SK-N-SH treated with all-trans-retinoic acid at 6 μM for 48 hours (cell line): ENCODE measurements at regions not wholly inside any gene's neighbourhood (a gene's known extent, or its start where the extent isn't known, plus 50 kb on each side); places are given as distances from the start of the nearest gene placed in this dataset.

ENCODE experiments used
- ARNTL ChIP-seq: fragments of 450-650 bp; formaldehyde crosslinking; IDR thresholded peaks from 2 replicates; pipeline ENCODE4 v1.5.0; 2020; ENCODE audit warnings: low read depth, mild to moderate bottlenecking, moderate library complexity, borderline replicate concordance
- BACH2 ChIP-seq: fragments of 250-450 bp; sonication (Bioruptor Pico); IDR thresholded peaks from 2 replicates; pipeline ENCODE4 v1.9.0; 2021; ENCODE audit warnings: mild to moderate bottlenecking, borderline replicate concordance
- CREB5 ChIP-seq: fragments of 250-450 bp; sonication (Bioruptor Pico); IDR thresholded peaks from 2 replicates; pipeline ENCODE4 v1.5.1; 2020; ENCODE audit warnings: low read depth, mild to moderate bottlenecking, moderate library complexity
- ESRRG ChIP-seq: fragments of 250-450 bp; sonication (Bioruptor Pico); IDR thresholded peaks from 2 replicates; pipeline ENCODE4 v1.6.1; 2021; ENCODE audit warnings: mild to moderate bottlenecking
- PATZ1 ChIP-seq: fragments of 250-450 bp; sonication (Bioruptor Pico); IDR thresholded peaks from 2 replicates; pipeline ENCODE4 v1.8.0; 2020; ENCODE audit warnings: mild to moderate bottlenecking, moderate library complexity, borderline replicate concordance
- RARB ChIP-seq: fragments of 250-450 bp; sonication (Bioruptor Pico); IDR thresholded peaks from 2 replicates; pipeline ENCODE4 v1.8.0; 2021; ENCODE audit warnings: mild to moderate bottlenecking, moderate library complexity
- TCF4 ChIP-seq: fragments of 250-450 bp; sonication (Bioruptor Pico); IDR thresholded peaks from 2 replicates; pipeline ENCODE4 v1.8.0; 2021; ENCODE audit warnings: mild to moderate bottlenecking, moderate library complexity, borderline replicate concordance
- ZNF8 ChIP-seq: fragments of 450-650 bp; formaldehyde crosslinking; IDR thresholded peaks from 2 replicates; pipeline ENCODE4 v1.5.0; 2020; ENCODE audit warnings: mild to moderate bottlenecking, moderate library complexity

GRCh38 chr11:109205312-109205711, 216.7 kb upstream of the C11orf87 start:
- TF ChIP-seq BACH2 (CRISPR knock-in tag) (no peak), RARB (CRISPR knock-in tag) (no peak), ESRRG (no peak), CREB5 (CRISPR knock-in tag) (no peak), ARNTL (no peak), ZNF8 (CRISPR knock-in tag) (no peak), PATZ1 (CRISPR knock-in tag) (no peak), TCF4 (CRISPR knock-in tag) (no peak)
